ENCODE measurements at regions not wholly inside any gene's neighbourhood (a gene's known extent, or its start where the extent isn't known, plus 50 kb on each side); places are given as distances from the start of the nearest gene placed in this dataset.

GRCh38 chr10:78813998-78814399, 254.8 kb upstream of the ZMIZ1 start:
- H3K36me3 Mint-ChIP-seq = no peaks in the 10 kb centered on the region
- H3K4me3 Mint-ChIP-seq = no peak overlapping the region
- POLR2A ChIA-PET = no interaction called here
- H3K9me3 Mint-ChIP-seq = no peaks in the 10 kb centered on the region
- no peaks in the 10 kb centered on the region for H3K4me1 Mint-ChIP-seq
- peaks cover 7% of the 10 kb centered on the region for H3K27me3 Mint-ChIP-seq
- no peak overlapping the region for H3K27ac Mint-ChIP-seq
- ATAC-seq (ENCODE audit: low read depth) (no peak), DNase-seq (no peak)

GRCh38 chr10:78814407-78814806, 254.4 kb upstream of the ZMIZ1 start:
- Mint-ChIP-seq H3K27ac (no peak overlapping the region), H3K4me1 (no peaks in the 10 kb centered on the region), H3K36me3 (no peaks in the 10 kb centered on the region), H3K27me3 (peaks cover 7% of the 10 kb centered on the region), H3K9me3 (no peaks in the 10 kb centered on the region), H3K4me3 (no peak overlapping the region)
- ATAC-seq (ENCODE audit: low read depth) = no peak
- POLR2A ChIA-PET = no interaction called here
- DNase-seq = no peak

DNA sequence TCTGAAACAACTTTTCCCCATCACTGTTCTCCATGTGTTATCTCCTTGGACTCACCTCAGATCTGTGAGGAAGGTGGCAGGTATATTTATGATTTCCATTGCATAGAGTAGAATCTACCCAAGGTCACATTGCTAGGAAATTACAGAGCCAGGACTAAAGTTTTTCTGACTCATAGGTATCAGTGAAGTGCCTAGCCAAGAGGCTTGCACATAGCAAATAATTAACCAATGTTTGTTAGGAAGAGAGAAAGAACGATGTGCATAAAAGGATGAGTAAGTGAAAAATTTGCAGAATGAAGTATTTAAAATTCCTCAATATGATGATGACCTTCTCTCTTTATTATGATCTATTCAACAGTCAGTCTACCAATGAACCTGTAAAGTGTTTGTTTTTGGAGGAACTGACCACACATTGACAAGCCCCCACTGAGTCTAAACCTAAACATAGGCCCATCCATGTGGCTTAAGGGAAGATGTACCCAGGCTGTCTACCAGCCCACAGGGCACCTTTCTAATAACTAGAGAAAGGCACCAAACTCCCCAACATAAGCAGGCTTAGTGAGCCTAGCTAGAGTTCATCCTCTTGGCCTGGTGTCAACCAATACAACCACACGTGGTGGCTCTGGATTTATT, 252.9 kb upstream of the ZMIZ1 start:
- Mint-ChIP-seq H3K27me3 (peaks cover 7% of the 10 kb centered on the region), H3K36me3 (no peaks in the 10 kb centered on the region), H3K4me3 (no peak overlapping the region), H3K9me3 (no peaks in the 10 kb centered on the region), H3K4me1 (no peaks in the 10 kb centered on the region), H3K27ac (no peak overlapping the region)
- ATAC-seq (ENCODE audit: low read depth) (no peak), DNase-seq (no peak)
- POLR2A ChIA-PET = no interaction called here

GRCh38 chr10:78817361-78817760, 251.4 kb upstream of the ZMIZ1 start:
- Mint-ChIP-seq H3K36me3 (no peaks in the 10 kb centered on the region), H3K4me1 (peaks cover 1% of the 10 kb centered on the region), H3K27ac (no peak overlapping the region), H3K27me3 (peaks cover 7% of the 10 kb centered on the region), H3K4me3 (no peak overlapping the region), H3K9me3 (peaks cover 1% of the 10 kb centered on the region)
- DNase-seq (no peak), ATAC-seq (ENCODE audit: low read depth) (no peak)
- POLR2A ChIA-PET = interaction anchor here (0.5 kb wide), 1 partner anchor 26 kb away, joined by 3 read pairs; no protein-coding TSS in a partner anchor

DNA sequence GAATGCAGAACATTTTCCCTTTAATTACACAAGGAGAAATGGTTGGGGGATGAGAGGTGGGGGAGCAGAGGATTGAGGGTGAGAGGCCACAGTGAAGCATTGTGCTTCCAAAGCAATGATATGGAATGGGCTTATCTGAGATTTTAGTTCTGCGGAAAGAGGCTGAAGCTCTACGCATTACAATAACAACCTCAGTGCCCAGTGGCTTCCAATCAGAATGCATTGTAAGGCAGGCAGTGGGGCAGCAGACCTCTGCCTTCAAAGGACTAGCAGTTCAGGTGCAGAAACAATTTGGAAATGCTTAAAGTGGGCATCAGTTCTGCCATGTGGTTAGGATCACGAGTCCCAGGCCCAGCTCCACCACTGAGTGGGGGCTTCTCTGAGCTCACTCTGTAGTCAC, 251.0 kb upstream of the ZMIZ1 start:
- Mint-ChIP-seq H3K27ac (no peak overlapping the region), H3K9me3 (peaks cover 1% of the 10 kb centered on the region), H3K4me1 (peaks cover 1% of the 10 kb centered on the region), H3K27me3 (peaks cover 7% of the 10 kb centered on the region), H3K36me3 (no peaks in the 10 kb centered on the region), H3K4me3 (no peak overlapping the region)
- ATAC-seq (ENCODE audit: low read depth) (no peak), DNase-seq (no peak)
- POLR2A ChIA-PET = interaction anchor here (0.5 kb wide), 1 partner anchor 27 kb away, joined by 3 read pairs; no protein-coding TSS in a partner anchor

- H3K4me3 Mint-ChIP-seq = no peak overlapping the region
- H3K4me1 Mint-ChIP-seq = peaks cover 1% of the 10 kb centered on the region
- peaks cover 1% of the 10 kb centered on the region for H3K9me3 Mint-ChIP-seq
- ATAC-seq (ENCODE audit: low read depth) (no peak), DNase-seq (no peak)
- no peak overlapping the region for H3K27ac Mint-ChIP-seq
- H3K27me3 Mint-ChIP-seq = peaks cover 5% of the 10 kb centered on the region
- H3K36me3 Mint-ChIP-seq = no peaks in the 10 kb centered on the region
- POLR2A ChIA-PET = no interaction called here
These were observed 249.3 kb upstream of the ZMIZ1 start for GRCh38 chr10:78819361-78820006.

DNA sequence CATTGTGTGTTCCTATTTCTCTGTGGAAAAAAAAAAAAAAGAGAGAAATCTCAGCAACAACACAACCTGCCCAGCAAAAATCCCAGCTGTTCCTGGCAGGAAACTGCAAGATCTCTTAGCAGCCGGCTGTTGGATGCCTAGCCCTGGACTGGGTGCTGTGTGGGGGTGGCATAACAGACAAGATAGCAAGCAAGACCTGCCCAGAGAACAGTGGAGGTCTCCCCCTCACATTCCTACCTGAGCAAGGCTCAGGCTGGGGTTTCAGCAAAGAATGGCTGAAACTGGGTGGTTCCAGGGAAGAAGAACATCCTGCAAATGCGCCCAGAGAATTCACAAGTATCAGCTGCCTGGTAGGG, 248.8 kb upstream of the ZMIZ1 start:
- no peaks in the 10 kb centered on the region for H3K36me3 Mint-ChIP-seq
- no peak for ATAC-seq (ENCODE audit: low read depth)
- no peak overlapping the region for H3K4me3 Mint-ChIP-seq
- H3K27me3 Mint-ChIP-seq = peaks cover 5% of the 10 kb centered on the region
- POLR2A ChIA-PET = no interaction called here
- DNase-seq = no peak
- no peak overlapping the region for H3K27ac Mint-ChIP-seq
- H3K4me1 Mint-ChIP-seq = peaks cover 1% of the 10 kb centered on the region
- H3K9me3 Mint-ChIP-seq = peaks cover 1% of the 10 kb centered on the region

DNA sequence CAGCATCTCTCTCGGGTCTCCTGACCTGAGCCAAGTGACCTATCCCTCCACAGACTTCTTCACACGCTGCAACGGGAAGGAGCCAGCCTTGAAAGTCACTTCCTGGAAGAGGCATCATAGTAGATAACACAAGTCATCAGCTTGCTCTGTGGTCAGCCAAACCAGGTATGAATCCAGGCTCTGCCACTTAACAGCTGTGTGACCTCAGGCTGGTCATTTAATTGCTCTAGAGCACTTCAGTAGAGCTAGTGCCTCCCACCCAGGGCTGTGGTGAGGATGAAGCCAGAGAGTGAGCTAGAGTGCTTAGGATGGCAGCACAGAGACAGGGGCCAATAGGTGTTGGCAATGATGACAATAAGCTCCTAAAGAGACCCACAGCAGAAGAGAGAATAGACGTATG, 247.7 kb upstream of the ZMIZ1 start:
- POLR2A ChIA-PET = no interaction called here
- Mint-ChIP-seq H3K4me1 (peaks cover 1% of the 10 kb centered on the region), H3K4me3 (no peak overlapping the region), H3K27ac (no peak overlapping the region), H3K27me3 (peaks cover 3% of the 10 kb centered on the region), H3K9me3 (peaks cover 1% of the 10 kb centered on the region), H3K36me3 (no peaks in the 10 kb centered on the region)
- ATAC-seq (ENCODE audit: low read depth) (no peak), DNase-seq (no peak)

- H3K4me1 Mint-ChIP-seq = no peaks in the 10 kb centered on the region
These were observed 239.9 kb upstream of the ZMIZ1 start for GRCh38 chr10:78828647-78829539.

DNA sequence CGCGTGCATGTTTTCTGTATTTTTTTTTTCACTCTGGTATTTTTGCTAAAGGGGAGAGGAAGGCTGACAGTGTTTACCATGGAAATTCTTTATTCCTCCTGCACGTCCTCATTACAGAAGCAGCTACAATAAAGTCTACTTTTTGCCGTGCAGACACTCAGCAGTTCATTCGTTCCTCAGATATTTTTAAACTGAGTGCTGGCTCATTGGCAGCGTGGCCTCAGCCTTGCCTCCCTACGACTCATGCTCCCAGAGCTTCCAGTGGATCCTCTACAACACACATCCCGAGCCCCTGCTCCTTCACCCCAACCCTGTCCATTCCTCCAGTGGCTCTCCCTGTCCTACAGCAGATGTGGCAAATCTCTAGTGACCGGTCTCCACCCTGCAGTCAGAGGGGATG, 239.2 kb upstream of the ZMIZ1 start:
- Mint-ChIP-seq H3K4me1 (no peaks in the 10 kb centered on the region), H3K27me3 (peaks cover 6% of the 10 kb centered on the region), H3K27ac (no peak overlapping the region), H3K36me3 (no peaks in the 10 kb centered on the region), H3K9me3 (peaks cover 2% of the 10 kb centered on the region), H3K4me3 (no peak overlapping the region)
- POLR2A ChIA-PET = no interaction called here
- ATAC-seq (ENCODE audit: low read depth) = no peak
- DNase-seq = no peak

More at GRCh38 chr10:78828647-78829539, 239.9 kb upstream of the ZMIZ1 start:
- Mint-ChIP-seq H3K4me3 (no peak overlapping the region), H3K27ac (no peak overlapping the region), H3K36me3 (no peaks in the 10 kb centered on the region), H3K27me3 (peaks cover 6% of the 10 kb centered on the region), H3K9me3 (peaks cover 2% of the 10 kb centered on the region)
- DNase-seq = no peak
- POLR2A ChIA-PET = no interaction called here
- ATAC-seq (ENCODE audit: low read depth) = no peak

- Mint-ChIP-seq H3K4me3 (no peak overlapping the region), H3K9me3 (peaks cover 2% of the 10 kb centered on the region), H3K27ac (no peak overlapping the region), H3K36me3 (no peaks in the 10 kb centered on the region), H3K27me3 (peaks cover 12% of the 10 kb centered on the region), H3K4me1 (no peaks in the 10 kb centered on the region)
- ATAC-seq (ENCODE audit: low read depth) = no peak
- no peak for DNase-seq
- POLR2A ChIA-PET = no interaction called here
These were observed 238.4 kb upstream of the ZMIZ1 start for GRCh38 chr10:78830062-78830975.

GRCh38 chr10:78830976-78831375, 237.8 kb upstream of the ZMIZ1 start:
- DNase-seq (no peak), ATAC-seq (ENCODE audit: low read depth) (no peak)
- POLR2A ChIA-PET = no interaction called here
- peaks cover 4% of the 10 kb centered on the region for H3K9me3 Mint-ChIP-seq
- H3K27me3 Mint-ChIP-seq = peaks cover 17% of the 10 kb centered on the region
- H3K4me3 Mint-ChIP-seq = no peak overlapping the region
- H3K27ac Mint-ChIP-seq = no peak overlapping the region
- H3K36me3 Mint-ChIP-seq = no peaks in the 10 kb centered on the region
- H3K4me1 Mint-ChIP-seq = no peaks in the 10 kb centered on the region

DNA sequence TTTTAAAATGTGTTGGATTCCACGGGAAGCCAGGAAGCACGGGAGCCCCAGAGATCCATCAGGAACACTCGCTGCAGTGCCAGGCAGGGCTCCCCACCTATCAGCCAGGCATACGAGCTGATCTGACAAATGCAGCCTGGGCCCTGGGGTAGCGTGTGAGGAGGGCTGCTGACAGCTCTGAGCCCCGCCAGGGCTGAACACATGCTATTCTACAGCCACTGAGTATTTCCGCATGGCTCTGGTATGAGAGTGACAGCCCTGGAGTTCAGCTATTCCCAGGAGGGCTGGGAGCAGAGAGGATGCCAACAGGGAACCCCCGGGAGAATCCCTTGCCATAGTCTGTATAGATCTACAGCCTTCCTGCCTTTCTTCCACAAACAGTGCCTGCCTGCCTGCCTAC, 237.3 kb upstream of the ZMIZ1 start:
- POLR2A ChIA-PET = no interaction called here
- Mint-ChIP-seq H3K36me3 (no peaks in the 10 kb centered on the region), H3K4me3 (no peak overlapping the region), H3K27ac (no peak overlapping the region), H3K9me3 (peaks cover 4% of the 10 kb centered on the region), H3K4me1 (no peaks in the 10 kb centered on the region), H3K27me3 (peaks cover 20% of the 10 kb centered on the region)
- ATAC-seq (ENCODE audit: low read depth) (no peak), DNase-seq (no peak)
